Muscle of leg (tissue), 3 donors: ENCODE measurements at regions not wholly inside any gene's neighbourhood (a gene's known extent, or its start where the extent isn't known, plus 50 kb on each side); places are given as distances from the start of the nearest gene placed in this dataset.
A peak's percentile ranks its signal among the peaks of the same experiment; 100 is the strongest.

Experiments
- DNase-seq: peaks from one replicate; pipeline ENCODE4 v3.0.0; 2013
- H3K27ac ChIP-seq: one replicate; pipeline ENCODE4 v1.5.1; 2013; ENCODE audit warnings: mild to moderate bottlenecking, low read length, control low read depth
- H3K27me3 ChIP-seq: one replicate; pipeline ENCODE4 v1.6.1; 2013; ENCODE audit warnings: low read length; ENCODE audit not compliant: control insufficient read depth, insufficient read depth
- H3K36me3 ChIP-seq: one replicate; pipeline ENCODE4 v1.6.1; 2013; ENCODE audit warnings: low read length; ENCODE audit not compliant: control insufficient read depth, insufficient read depth
- H3K4me1 ChIP-seq: one replicate; pipeline ENCODE4 v1.6.1; 2013; ENCODE audit warnings: low read length; ENCODE audit not compliant: control insufficient read depth, insufficient read depth
- H3K4me3 ChIP-seq: one replicate; pipeline ENCODE4 v1.5.1; 2013; ENCODE audit warnings: low read length, control low read depth
- H3K9me3 ChIP-seq: replicated peaks from 2 replicates; pipeline ENCODE4 v1.6.1; 2013; ENCODE audit warnings: low read depth, low read length; ENCODE audit not compliant: control insufficient read depth
- WGBS: methylation state at CpG from one replicate; pipeline ENCODE4 v1.1.5; 2013; ENCODE audit warnings: missing lambda C conversion rate; ENCODE audit not compliant: insufficient coverage; 5-methylcytosine and 5-hydroxymethylcytosine counted together

- Histone ChIP-seq H3K4me3 (no peak overlapping the region), H3K36me3 (no peaks in the 10 kb centered on the region), H3K27me3 (no peaks in the 10 kb centered on the region), H3K4me1 (peaks cover 3% of the 10 kb centered on the region), H3K27ac (no peak overlapping the region), H3K9me3 (no peaks in the 10 kb centered on the region)
- no peak for DNase-seq
- WGBS: 48% methylated on average over 8 of the region's 9 CpGs
Observed at GRCh38 chr15:29376590-29376989, 107.0 kb upstream of the NSMCE3 start.

DNA sequence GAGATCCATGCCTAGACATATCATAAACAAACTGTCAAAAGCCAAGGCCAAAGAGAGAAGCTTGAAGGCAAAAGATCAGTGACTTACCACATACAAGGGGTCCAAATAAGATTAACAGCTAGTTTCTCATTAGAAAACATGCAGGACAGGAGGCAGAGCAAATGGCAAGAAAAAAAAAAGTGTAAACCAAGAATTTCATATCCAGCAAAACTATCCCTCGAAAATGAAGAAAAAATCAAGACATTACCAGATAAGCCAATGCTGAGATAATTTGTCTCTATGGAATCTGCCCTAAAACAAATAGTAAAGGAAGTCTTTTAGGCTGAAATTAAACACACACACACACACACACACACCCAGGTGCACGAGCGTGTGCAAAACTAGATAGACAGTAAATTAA is 99.6 kb upstream of the NSMCE3 start:
- Histone ChIP-seq H3K9me3 (peaks cover 6% of the 10 kb centered on the region), H3K27ac (no peak overlapping the region), H3K4me1 (no peaks in the 10 kb centered on the region), H3K27me3 (no peaks in the 10 kb centered on the region), H3K4me3 (no peak overlapping the region), H3K36me3 (no peaks in the 10 kb centered on the region)
- no peak for DNase-seq
- WGBS: no CpG with 5 or more reads among the region's 3 CpGs

DNA sequence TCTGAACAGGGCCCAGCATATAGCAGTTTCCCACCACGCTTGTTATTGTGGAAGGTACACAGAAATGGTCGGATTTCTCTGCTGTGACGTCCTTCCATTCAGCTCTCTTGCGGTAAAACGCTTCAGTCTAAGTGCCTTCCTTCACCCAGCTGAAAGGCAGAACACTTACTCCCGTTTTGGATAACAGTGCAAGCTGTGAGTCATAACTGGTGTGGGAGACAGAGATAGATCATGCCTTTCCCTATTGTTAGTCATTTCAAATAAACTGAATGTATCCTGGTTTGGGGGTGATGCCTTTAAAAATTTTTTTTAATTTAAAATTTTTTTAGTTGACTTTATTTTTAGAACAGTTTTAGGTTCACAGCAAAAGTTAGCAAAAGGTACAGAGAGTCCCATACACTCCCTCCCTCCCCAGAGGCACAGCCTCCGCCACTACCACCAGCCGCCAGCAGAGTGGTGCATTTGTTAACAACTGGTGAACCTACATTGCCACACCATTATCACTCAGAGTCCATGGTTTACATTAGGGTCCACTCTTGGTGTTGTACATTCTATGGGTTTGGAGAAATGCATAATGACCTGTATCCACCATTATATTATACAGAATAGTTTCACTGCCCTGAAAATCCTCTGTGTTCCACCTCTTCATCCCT is 94.9 kb upstream of the NSMCE3 start:
- peak; percentile 54 for DNase-seq

DNA sequence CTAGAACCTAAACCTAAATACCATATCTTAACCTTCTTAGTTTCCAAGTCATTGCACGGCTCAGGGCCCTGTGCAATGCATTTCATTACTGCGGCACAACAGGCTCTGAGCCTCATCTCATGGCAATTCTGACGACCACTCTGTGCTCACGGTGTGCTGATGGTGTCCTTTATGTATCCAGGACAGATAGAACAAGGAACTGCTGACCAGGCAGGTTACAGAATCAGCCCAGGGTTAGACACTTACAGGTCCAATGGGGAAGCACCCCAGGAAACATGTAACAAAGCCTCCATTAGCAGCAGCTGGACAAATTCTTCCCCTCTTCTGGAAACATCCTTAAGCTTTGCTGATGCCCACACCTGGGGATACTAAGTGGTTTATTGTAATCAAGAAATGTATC is 91.9 kb upstream of the NSMCE3 start:
- no peak for DNase-seq
- Histone ChIP-seq H3K36me3 (no peaks in the 10 kb centered on the region), H3K27me3 (no peaks in the 10 kb centered on the region), H3K27ac (no peak overlapping the region), H3K9me3 (no peaks in the 10 kb centered on the region), H3K4me1 (no peaks in the 10 kb centered on the region), H3K4me3 (no peak overlapping the region)
- 87% methylated on average over 3 of the region's 4 CpGs for WGBS

More for the DNA sequence above, 94.9 kb upstream of the NSMCE3 start:
- Histone ChIP-seq H3K9me3 (peaks cover 5% of the 10 kb centered on the region), H3K36me3 (no peaks in the 10 kb centered on the region), H3K4me1 (no peaks in the 10 kb centered on the region), H3K27me3 (no peaks in the 10 kb centered on the region), H3K4me3 (no peak overlapping the region), H3K27ac (no peak overlapping the region)
- 45% methylated on average over 2 of the region's 8 CpGs for WGBS

- no peaks in the 10 kb centered on the region for H3K27me3 ChIP-seq
- H3K4me1 ChIP-seq: no peaks in the 10 kb centered on the region
- no peaks in the 10 kb centered on the region for H3K36me3 ChIP-seq
- no peak overlapping the region for H3K4me3 ChIP-seq
- no peak for DNase-seq
- WGBS: no CpG with 5 or more reads among the region's 4 CpGs
- no peaks in the 10 kb centered on the region for H3K9me3 ChIP-seq
- H3K27ac ChIP-seq: no peak overlapping the region
Observed at GRCh38 chr15:29360152-29360551, 90.5 kb upstream of the NSMCE3 start.

DNA sequence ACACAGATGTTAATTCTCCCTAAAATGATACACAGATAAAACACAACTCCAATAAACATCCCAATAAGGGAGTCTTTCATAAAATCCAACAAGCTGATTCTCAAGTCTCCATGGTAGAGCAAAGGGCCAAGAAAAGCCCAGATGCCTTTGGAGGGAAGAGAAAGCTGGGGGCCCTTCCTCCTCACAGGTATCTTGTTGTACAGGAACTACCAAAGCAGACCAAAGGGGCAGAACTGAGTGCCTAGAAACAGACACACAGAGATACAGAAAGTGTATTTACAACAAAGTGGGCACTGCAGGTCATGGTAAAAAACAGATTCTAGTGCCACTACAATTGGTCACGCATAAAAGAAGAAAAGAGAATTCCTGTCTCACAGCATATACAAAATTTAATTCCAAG is 87.2 kb upstream of the NSMCE3 start:
- H3K4me1 ChIP-seq: no peaks in the 10 kb centered on the region
- no CpG with 5 or more reads among the region's 1 CpG for WGBS

GRCh38 chr15:29355477-29355876 is 85.9 kb upstream of the NSMCE3 start:
- Histone ChIP-seq H3K27me3 (no peaks in the 10 kb centered on the region), H3K4me3 (no peak overlapping the region), H3K27ac (no peak overlapping the region), H3K36me3 (no peaks in the 10 kb centered on the region), H3K4me1 (no peaks in the 10 kb centered on the region), H3K9me3 (no peaks in the 10 kb centered on the region)
- DNase-seq: no peak
- 40% methylated on average over 1 of the region's 1 CpG for WGBS

More for the DNA sequence above, 87.2 kb upstream of the NSMCE3 start:
- Histone ChIP-seq H3K9me3 (no peaks in the 10 kb centered on the region), H3K36me3 (no peaks in the 10 kb centered on the region), H3K4me3 (no peak overlapping the region), H3K27ac (no peak overlapping the region), H3K27me3 (no peaks in the 10 kb centered on the region)
- no peak for DNase-seq

DNA sequence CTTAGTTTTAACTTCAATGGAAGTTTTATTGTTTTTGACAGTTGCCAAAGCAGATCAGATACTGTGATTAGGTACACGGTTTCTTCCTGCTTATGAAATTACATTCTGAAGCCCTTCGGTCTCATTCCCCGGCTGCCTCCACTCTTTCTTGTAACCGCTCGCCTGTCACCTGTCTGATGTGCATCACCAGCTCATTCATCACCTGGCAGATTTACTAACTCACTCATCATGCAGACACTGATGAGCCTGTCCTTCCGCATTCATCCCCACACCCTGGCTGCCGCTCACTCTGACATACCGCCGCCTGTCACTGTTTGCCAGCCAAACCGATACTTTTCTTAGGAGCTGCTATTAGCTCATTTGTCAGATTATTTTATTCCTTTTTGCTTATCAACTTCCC is 82.8 kb upstream of the NSMCE3 start:
- no peak overlapping the region for H3K27ac ChIP-seq

DNA sequence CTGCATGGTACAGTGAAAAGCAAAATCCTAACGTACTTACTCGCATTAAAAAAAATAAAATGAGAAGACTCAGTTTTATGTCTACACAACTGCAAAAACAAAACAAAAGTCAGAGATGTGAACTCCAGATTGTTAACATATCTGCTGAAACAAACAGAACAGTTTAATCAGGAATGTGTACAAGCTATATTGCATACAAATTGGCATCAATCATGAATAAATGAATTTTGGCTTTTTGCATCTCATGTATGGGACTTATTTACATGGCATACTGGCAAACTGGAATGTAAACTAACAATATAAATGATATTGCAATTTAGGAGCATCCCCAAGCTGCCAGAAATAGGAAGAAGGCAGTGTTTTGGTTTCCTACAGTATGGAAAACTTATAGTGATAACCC is 79.6 kb upstream of the NSMCE3 start:
- Histone ChIP-seq H3K9me3 (no peaks in the 10 kb centered on the region), H3K27me3 (no peaks in the 10 kb centered on the region), H3K27ac (no peak overlapping the region), H3K4me1 (peaks cover 19% of the 10 kb centered on the region), H3K4me3 (no peak overlapping the region), H3K36me3 (no peaks in the 10 kb centered on the region)
- no peak for DNase-seq
- no CpG with 5 or more reads among the region's 2 CpGs for WGBS

More for the DNA sequence above, 82.8 kb upstream of the NSMCE3 start:
- peaks cover 15% of the 10 kb centered on the region for H3K4me1 ChIP-seq
- 84% methylated on average over 10 of the region's 10 CpGs for WGBS
- H3K27me3 ChIP-seq: no peaks in the 10 kb centered on the region
- no peak overlapping the region for H3K4me3 ChIP-seq
- no peak for DNase-seq
- H3K9me3 ChIP-seq: no peaks in the 10 kb centered on the region
- H3K36me3 ChIP-seq: no peaks in the 10 kb centered on the region

- Histone ChIP-seq H3K27ac (no peak overlapping the region), H3K9me3 (no peaks in the 10 kb centered on the region), H3K4me3 (no peak overlapping the region), H3K4me1 (peaks cover 19% of the 10 kb centered on the region), H3K36me3 (no peaks in the 10 kb centered on the region), H3K27me3 (no peaks in the 10 kb centered on the region)
- DNase-seq: peak; percentile 88
- 14% methylated on average over 10 of the region's 13 CpGs for WGBS
Observed at GRCh38 chr15:29348336-29348914, 78.8 kb upstream of the NSMCE3 start.
